Head of caudate nucleus (tissue), 42 donors: ENCODE measurements at regions not wholly inside any gene's neighbourhood (a gene's known extent, or its start where the extent isn't known, plus 50 kb on each side); places are given as distances from the start of the nearest gene placed in this dataset.

Experiments used
- DNase-seq, 42 donors: peaks; one replicate each; pipeline versions ENCODE4 v3.0.0 to v3.0.0-alpha.2; 2020 to 2021; ENCODE audit warnings: mixed read lengths in 7 of 42
- intact Hi-C: fragments of 100-400 bp; cut with DNase I; formaldehyde crosslinking; loops from one replicate; pipeline ENCODE4 v1.15.0; 2022

DNA sequence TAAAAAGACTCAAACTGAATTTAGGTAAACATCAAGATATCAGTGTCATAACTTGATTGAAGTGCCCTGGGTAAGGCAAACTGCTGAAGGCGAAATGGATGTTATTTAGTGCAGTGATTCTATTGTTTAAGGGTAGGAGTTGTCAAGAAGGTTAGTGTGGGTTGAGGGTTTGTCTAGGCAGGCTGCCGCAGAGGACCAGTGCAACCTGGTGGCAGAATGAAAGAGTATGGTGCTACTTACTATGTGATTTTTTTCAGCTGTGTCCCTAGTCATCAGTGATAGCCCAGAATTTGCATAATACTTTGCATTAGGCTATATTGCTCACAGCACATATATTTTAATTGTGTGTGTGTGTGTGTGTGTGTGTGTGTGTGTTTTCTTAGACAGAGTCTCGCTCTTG is 1127.0 kb downstream of the GALC start:
- no peak for DNase-seq
- intact Hi-C loops: no loop called here

DNA sequence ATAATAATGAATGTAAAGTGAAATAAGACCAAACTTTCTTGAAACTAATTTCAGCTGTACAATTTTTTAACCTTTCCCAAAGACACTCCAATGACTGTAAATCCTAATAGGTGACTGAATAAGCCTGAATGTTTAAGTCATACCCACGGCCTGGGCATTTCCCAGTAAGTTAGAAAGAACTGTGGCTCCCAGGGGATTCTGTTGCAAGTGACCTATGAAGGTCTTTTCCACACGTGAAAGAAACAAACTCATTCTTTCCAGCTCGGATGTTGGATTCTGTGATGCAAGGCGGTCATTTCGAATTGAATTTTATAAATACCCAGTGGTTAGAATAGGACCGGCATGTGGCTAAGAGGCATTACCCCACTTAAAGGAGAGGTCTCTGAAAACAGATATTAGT is 1134.4 kb downstream of the GALC start:
- no peak for DNase-seq
- intact Hi-C loops: no loop called here

DNA sequence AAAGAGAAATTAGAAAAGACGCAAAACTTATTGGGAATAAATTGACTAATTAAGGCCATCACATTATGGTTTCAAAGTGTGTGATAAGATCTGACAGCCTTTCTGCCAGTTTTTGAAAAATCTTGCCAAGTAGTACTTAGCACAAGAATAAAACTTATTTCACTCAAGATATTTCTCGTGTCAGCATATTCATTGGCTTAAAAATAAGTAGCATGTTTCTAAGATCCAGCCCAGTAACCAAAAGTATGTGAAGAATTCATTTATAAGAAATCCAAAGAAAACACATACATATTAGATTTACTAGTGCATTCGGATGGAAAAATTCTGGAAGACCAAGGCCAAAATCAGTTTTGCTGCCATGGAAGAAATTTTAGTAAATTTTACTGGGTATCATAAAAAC is 1135.0 kb downstream of the GALC start:
- DNase-seq: no peak

DNA sequence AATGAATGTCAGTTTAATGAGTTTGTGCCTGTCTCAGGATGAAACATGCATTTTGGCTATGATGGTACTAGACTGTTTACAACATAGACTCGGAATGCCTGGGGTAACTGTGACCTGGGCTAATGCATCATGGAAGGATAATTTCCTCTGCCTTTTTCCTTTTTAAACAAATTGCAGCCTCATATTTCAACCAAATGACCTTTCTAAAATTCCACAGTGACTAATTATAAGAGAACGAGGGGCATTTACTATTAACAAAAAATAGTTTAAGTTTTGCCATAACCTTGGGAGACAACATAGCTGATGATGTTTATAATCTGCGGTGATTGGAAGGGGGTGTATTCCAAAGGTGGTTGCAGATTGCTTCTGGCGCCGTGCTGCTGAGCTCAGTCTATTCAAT is 1140.5 kb downstream of the GALC start:
- DNase-seq: no peak
- intact Hi-C loops: no loop called here

More for the DNA sequence above, 1135.0 kb downstream of the GALC start:
- intact Hi-C loops: no loop called here

DNA sequence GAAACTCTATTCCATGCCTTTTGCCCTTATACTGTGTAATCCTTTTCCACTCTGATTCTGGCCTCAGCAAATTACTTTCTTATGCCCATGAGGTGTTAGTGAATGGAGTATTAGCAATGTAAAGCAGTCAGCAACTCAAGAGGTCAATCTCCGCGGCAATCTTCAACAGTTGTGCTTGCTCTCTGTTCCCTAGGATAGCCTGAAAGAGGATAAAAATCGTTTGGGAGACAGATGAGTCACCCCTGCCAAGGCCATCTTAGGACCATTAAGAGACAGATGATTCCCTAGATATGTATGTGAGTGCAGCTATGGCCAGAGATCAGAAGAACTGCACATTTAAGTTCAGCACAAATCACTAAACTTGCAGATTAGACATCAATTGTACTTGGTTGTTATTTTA is 1145.8 kb downstream of the GALC start:
- no peak for DNase-seq
- intact Hi-C loops: no loop called here

DNA sequence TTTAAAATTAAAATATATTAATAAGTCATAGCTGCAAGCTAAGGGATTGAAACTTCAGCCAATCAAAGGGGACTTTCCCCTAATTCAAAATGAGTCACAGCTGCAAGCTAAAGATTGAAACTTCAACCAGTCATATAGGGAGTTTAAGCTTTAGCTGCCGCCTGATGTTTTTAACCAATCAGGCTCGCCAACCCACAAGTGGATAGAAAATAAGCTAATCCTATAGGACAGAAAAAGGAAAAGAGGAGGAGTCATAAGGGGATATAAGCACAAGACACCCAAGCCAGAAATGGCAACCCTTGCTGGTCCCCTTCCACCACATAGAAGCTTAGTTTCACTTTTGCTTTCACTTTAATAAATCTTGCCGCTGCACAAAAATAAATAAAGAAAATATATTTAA is 1154.6 kb downstream of the GALC start:
- DNase-seq: no peak
- intact Hi-C loops: no loop called here

DNA sequence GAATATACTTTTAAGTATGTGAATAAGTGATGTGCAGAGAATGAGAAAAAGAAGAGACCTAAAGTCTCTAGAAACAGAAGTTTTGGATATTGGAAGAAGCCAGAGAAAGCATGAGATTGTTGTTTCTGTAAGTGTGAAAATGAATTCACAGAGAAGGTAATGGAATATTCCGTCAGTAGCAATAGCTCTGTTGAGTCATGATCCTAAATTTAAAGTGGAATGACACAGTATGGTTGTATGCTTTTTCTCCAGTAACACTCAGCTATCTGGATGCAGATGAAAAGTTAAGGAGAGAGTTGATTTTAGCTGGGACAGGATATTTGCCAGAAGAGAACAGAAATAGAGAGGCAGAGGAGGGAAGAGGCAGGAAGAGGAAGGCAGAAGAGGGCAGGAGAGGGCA is 1166.3 kb downstream of the GALC start:
- DNase-seq: no peak
- intact Hi-C loops: no loop called here

DNA sequence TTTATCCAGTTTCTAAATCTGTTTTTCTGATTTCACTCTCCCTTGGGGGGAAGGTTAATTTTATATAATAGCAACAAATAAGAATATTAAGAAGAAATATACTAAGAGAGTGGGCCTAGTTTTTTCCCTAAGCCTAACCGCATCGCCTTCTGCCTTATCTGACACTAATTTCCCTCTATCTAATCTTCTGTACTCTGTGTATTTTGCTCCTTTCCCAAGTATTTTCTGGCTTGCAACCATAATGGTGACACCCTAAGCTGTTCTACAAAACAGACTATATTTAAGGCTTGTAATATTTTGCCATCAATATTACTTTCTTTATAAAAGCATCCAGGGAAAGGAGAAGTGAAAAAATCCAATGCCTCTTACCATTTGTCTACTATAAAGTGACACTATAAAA is 1168.8 kb downstream of the GALC start:
- intact Hi-C loops: no loop called here
- no peak for DNase-seq

DNA sequence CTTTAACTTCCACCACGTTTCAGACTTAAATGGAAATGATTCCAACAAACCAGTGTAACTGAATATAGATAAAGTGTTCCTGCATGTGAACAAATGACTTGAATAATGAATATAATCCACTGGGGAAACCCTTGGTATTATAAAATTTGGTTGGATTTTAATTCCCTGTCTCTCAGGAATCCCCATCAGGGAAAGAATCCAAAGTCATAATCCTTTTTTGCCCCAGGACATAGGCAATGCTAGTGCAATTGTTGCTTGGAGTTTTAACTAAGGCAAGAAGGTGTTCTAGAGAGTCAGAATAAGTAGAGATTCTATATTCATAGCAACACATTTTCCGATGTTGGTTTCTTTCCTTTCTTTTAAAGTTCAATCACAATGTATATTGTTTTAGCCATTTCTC is 1169.4 kb downstream of the GALC start:
- no peak for DNase-seq
- intact Hi-C loops: no loop called here

DNA sequence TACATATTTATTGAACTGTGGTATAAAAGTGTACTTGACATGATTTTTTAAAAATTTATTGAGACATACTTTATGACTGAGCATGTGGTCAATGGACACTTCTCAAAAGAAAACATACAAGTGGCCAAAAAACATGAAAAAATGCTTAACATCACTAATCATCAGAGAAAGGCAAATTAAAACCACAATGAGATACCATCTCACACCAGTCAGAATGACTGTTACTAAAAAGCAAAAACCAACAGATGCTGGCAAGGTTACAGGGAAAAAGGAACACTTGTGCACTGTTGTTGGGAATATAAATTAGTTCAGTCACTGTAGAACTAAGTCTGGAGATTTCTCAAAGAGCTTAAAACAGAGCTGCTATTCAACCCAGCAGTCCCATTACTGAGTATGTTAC is 1177.6 kb downstream of the GALC start:
- intact Hi-C loops: no loop called here
- no peak for DNase-seq

DNA sequence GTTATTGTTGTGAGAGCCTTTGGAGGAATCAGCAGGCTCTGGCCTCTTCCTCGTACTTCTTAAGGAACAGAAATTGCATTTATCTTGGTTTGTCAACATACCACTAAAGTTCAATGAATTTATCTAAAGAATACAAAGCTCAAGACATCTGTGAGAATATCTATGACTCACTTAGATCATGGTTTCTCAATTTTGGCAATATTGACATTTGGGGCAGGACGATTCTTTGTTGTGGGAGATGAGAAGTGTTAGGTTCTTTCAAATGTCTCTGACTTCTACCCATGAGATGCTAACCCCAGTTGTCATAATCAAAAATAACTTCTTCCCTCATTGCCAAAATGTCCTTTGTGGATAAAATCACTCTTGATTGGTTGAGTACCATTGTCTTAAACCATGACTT is 1190.3 kb downstream of the GALC start:
- intact Hi-C loops: no loop called here
- no peak for DNase-seq

DNA sequence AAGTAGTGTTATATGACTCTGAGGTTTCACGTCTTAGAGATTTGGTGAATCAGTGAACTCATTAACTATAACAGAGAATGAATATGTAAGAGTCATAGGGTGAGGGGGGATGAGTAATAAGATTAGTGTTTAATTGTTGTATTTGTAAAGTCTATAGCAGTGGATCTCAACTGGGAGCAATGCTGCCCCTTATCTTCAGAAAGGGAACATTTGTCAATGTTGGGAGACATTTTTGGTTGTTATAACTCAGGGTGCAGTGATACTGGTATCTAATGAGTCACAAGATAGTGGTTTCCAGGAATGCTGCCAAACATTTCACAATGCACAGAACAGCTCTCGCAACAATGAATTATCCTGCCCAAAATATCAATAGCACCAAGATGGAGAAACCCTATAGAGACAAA is 1193.7 kb downstream of the GALC start:
- DNase-seq: no peak
- intact Hi-C loops: no loop called here

DNA sequence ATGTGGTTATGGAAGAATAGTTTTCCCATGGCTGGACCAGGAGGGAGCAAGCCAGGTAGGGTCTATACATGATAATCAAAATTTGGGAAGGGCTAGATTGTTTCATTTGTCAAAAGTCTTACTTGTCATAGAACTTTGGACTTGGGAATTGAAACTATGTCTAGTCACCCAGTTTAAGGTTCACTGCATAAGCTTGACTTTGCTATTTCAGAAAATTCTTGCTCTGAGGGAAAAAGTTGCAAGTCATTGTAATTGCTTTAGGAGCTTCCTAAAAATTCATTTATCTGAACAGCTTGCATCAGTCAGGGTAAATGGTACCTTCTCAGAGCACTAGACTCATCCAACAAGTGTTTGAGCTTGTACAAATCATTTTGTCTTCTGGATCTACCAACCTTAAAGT is 1194.7 kb downstream of the GALC start:
- intact Hi-C loops: no loop called here
- DNase-seq: no peak

DNA sequence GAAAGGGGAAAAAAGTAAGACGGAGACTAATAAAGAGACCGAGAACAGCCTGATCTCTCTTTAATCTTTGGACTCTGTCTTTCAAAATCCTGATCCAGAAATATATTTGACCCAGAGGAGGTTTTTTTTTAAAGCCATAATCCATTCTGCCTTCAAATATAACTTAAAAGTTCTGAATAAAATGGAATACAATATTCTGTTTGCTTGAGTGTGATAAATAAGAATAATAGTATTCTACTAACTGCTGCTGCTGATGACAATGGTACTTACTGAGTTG is 1196.0 kb downstream of the GALC start:
- intact Hi-C loops: no loop called here
- no peak for DNase-seq

DNA sequence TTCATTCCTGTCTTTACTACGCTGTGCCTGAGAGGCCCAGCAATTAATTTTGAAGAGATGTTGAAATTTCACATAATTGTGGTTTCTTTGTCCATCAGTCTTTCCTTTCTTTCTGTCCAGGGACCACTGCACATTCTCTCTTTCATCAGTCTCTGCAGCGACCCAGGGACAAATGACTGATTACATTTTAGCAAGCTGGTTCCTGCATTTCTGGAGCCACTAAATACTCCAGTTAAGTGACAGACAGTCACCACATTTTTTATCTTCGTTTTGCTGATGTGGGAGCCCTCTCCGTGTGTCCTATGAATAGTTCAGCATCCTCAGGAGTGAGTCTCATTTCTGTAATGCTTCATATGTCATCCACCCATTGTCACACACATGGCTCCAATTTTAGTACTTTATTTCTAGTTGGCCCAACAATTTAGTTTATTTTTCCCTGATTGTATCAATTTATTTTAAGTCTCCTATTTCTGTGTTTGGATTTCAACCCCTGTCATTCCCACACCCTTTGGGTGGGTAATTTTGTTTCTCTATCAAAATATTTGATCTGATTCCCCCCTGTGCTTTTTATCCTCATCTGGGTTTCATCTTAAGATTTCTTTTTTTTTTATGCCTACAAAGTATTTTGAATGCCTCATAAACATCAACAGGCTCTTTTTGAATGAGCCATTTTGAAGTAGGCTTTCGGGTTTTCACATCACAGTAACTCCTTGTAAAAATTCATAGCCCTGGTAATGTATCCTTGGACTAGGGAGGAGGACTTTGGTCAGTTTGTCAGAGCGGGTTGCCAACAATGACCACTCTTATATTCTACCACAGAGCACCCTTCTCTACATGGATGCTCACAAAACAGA is 1196.5 kb downstream of the GALC start:
- DNase-seq: no peak
- intact Hi-C loops: no loop called here

DNA sequence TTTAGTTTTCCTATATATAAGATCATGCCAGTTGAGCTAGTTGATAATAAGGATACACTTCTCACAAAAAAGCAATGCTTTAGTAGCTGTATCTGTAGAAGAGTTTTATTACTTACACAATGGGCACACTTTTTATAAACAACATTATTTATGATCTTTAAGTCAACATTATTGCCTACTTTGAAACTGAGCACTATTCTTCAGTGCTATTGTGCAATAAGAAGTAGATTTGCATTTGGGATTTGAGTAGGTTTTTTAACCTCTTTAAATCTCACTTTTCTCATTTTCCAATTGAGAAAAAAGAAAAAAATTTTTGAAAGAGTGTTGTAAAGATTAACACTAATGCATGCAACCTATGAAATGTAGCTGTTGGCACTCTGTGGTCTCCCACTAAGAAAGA is 1198.3 kb downstream of the GALC start:
- intact Hi-C loops: no loop called here
- no peak for DNase-seq

DNA sequence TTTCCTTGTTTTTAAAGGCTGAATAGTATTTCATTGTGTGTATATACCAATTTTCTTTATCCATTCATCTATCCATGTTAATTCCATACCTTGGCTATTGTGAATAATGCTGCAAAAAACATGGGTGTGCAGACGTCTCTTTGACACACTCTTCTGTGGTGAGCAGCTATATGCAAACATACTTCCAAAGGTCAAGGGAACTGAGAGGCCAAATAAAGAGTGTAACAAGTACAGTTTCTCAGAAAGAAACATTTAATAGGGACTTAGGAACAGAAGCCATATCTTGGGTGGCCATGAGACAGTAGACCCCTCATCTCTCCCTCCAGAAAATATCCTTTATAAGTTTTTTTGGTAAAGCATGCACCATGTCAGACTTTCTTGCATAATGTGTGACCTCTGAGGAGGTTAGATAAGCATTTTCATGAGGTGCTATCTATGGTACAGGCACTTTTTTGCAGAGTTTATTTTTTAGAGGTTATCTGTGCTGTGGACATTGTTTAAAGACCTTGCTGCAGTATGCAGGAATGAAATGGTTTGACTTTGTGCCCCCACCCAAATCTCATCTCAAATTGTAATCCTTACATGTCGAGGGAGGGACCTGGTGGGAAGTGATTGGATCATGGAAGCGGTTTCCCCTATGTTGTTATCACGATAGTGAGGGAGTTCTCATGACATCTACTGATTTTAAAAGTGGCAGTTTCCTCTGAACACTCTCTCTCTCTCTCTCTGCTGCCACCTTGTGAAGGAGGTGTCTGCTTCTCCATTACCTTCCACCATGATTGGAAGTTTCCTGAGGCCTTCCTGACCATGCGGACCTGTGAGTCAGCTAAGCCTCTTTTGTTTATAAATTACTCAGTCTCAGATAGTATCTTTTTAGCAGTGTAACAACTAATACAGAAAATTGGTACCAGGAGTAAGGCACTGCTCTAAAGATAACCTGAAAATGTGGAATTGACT is 1202.3 kb downstream of the GALC start:
- no peak for DNase-seq
- intact Hi-C loops: no loop called here

DNA sequence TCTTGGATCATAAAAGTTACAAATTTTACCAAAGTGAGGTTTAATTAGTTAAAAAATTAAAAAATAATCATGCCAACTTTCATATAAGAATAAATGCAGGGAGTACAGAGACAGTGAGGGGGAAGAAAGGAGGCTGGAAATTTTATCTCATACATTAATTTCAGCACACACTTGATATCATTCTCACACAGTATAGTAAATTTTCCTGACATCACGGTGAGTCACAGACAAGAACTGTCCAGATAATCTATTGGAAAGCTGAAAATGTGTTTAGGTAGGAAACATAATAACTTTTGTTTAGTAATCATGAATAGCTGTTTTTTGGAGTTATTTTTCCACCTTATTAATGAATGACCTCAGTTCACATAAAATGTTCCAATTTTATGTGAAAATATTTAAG is 1204.8 kb downstream of the GALC start:
- no peak for DNase-seq
- intact Hi-C loops: no loop called here

DNA sequence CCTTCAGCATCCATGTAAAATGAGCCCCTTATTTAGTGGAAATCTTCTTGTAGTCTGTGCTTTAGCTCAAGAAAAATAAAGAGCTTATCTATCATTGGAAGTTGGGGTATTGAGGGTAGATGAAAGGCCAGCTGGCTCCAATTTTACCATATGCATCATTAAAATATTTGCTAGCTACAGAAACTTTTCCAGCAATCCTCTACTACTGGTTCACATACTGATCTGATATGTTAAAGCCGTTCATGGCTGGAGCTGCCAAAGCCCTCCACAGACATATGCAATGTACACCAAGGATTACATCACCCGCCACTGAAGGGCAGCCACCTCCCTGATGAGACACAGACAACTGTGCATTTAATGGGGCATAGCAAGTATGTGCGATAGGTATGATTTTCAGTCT is 1205.3 kb downstream of the GALC start:
- no peak for DNase-seq
- intact Hi-C loops: no loop called here

DNA sequence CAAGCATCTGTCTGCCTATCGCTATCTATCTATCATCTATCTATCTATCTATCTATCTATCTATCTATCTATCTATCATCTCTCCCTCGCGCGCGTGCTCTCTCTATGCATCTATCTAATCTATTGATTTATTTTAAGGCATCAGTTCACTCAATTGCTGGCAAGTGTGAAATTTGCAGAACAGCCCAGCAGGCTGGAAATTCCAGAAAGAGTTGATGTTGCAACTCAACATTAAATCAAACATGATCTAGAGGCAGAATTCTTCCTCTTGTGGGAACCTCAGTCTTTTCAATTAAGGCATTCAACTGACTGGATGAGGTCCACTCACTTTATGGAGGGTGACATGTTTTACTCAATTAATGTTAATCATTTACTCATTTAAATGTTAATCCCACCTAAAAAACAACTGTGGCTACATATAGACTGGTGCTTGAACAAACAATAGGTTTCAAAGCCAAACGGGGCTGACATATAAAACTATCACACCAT is 1210.8 kb downstream of the GALC start:
- DNase-seq: no peak
- intact Hi-C loops: no loop called here
